WTC11 (cell line): ENCODE measurements at regions not wholly inside any gene's neighbourhood (a gene's known extent, or its start where the extent isn't known, plus 50 kb on each side); places are given as distances from the start of the nearest gene placed in this dataset.

Source experiments
- AFF4 ChIP-seq: sonication (generic); formaldehyde crosslinking; IDR thresholded peaks from 2 replicates; pipeline ENCODE4 v1.8.1; 2023; ENCODE audit warnings: mild to moderate bottlenecking, missing genetic modification reagents, borderline replicate concordance
- ESRRA ChIP-seq: sonication (generic); formaldehyde crosslinking; IDR thresholded peaks from 2 replicates; pipeline ENCODE4 v1.8.1; 2022; ENCODE audit warnings: mild to moderate bottlenecking, missing genetic modification reagents, borderline replicate concordance
- FOXJ3 ChIP-seq: sonication (generic); formaldehyde crosslinking; IDR thresholded peaks from 2 replicates; pipeline ENCODE4 v1.9.0; 2021; ENCODE audit warnings: missing genetic modification reagents, mild to moderate bottlenecking, borderline replicate concordance
- FOXP4 ChIP-seq: sonication (generic); formaldehyde crosslinking; IDR thresholded peaks from 2 replicates; pipeline ENCODE4 v1.8.0; 2022; ENCODE audit warnings: mild to moderate bottlenecking, missing genetic modification reagents
- HMGXB4 ChIP-seq: sonication (generic); formaldehyde crosslinking; IDR thresholded peaks from 2 replicates; pipeline ENCODE4 v1.8.1; 2023; ENCODE audit warnings: mild to moderate bottlenecking, moderate library complexity, missing genetic modification reagents
- PRRX2 ChIP-seq: fragments of 250-450 bp; sonication (Bioruptor Pico); IDR thresholded peaks from 2 replicates; pipeline ENCODE4 v1.8.0; 2021; ENCODE audit warnings: mild to moderate bottlenecking
- RORB ChIP-seq: fragments of 250-450 bp; sonication (Bioruptor Pico); IDR thresholded peaks from 2 replicates; pipeline ENCODE4 v1.9.0; 2021; ENCODE audit warnings: mild to moderate bottlenecking
- TEAD1 ChIP-seq: sonication (generic); formaldehyde crosslinking; IDR thresholded peaks from 2 replicates; pipeline ENCODE4 v1.8.0; 2022; ENCODE audit warnings: mild to moderate bottlenecking, missing genetic modification reagents
- USF2 ChIP-seq: sonication (generic); formaldehyde crosslinking; IDR thresholded peaks from 2 replicates; pipeline ENCODE4 v1.8.1; 2023; ENCODE audit warnings: mild to moderate bottlenecking, missing genetic modification reagents, moderate library complexity
- ZNF232 ChIP-seq: sonication (generic); formaldehyde crosslinking; IDR thresholded peaks from 2 replicates; pipeline ENCODE4 v1.8.0; 2022; ENCODE audit warnings: mild to moderate bottlenecking, missing genetic modification reagents
- TF ChIP-seq, protein P1 (sequence below): fragments of 200-600 bp; IDR thresholded peaks from 2 replicates; pipeline ENCODE4 v1.8.0; 2022; ENCODE audit warnings: antibody characterized with exemption
- TF ChIP-seq, protein P2 (sequence below): sonication (generic); formaldehyde crosslinking; IDR thresholded peaks from 2 replicates; pipeline ENCODE4 v1.8.0; 2023; ENCODE audit warnings: missing genetic modification reagents
- TF ChIP-seq, protein P3 (sequence below): sonication (generic); formaldehyde crosslinking; IDR thresholded peaks from 2 replicates; pipeline ENCODE4 v1.8.0; 2022; ENCODE audit warnings: mild to moderate bottlenecking, missing genetic modification reagents

GRCh38 chr13:111893071-111893606, 173.8 kb upstream of the SOX1 start:
- TF ChIP-seq, protein P1, sequence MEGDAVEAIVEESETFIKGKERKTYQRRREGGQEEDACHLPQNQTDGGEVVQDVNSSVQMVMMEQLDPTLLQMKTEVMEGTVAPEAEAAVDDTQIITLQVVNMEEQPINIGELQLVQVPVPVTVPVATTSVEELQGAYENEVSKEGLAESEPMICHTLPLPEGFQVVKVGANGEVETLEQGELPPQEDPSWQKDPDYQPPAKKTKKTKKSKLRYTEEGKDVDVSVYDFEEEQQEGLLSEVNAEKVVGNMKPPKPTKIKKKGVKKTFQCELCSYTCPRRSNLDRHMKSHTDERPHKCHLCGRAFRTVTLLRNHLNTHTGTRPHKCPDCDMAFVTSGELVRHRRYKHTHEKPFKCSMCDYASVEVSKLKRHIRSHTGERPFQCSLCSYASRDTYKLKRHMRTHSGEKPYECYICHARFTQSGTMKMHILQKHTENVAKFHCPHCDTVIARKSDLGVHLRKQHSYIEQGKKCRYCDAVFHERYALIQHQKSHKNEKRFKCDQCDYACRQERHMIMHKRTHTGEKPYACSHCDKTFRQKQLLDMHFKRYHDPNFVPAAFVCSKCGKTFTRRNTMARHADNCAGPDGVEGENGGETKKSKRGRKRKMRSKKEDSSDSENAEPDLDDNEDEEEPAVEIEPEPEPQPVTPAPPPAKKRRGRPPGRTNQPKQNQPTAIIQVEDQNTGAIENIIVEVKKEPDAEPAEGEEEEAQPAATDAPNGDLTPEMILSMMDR = no peak
- TF ChIP-seq PRRX2 = no peak
- TF ChIP-seq, protein P2, sequence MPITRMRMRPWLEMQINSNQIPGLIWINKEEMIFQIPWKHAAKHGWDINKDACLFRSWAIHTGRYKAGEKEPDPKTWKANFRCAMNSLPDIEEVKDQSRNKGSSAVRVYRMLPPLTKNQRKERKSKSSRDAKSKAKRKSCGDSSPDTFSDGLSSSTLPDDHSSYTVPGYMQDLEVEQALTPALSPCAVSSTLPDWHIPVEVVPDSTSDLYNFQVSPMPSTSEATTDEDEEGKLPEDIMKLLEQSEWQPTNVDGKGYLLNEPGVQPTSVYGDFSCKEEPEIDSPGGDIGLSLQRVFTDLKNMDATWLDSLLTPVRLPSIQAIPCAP (CRISPR knock-in tag) = no peak
- TF ChIP-seq, protein P3, sequence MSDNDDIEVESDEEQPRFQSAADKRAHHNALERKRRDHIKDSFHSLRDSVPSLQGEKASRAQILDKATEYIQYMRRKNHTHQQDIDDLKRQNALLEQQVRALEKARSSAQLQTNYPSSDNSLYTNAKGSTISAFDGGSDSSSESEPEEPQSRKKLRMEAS (CRISPR knock-in tag) = peak; percentile 93
- TF ChIP-seq HMGXB4 = no peak
- no peak for TF ChIP-seq ESRRA
- TF ChIP-seq RORB (CRISPR knock-in tag) = no peak
- peak; percentile 94 for TF ChIP-seq TEAD1
- peak; percentile 54 for TF ChIP-seq USF2 (CRISPR knock-in tag)
- TF ChIP-seq ZNF232 (CRISPR knock-in tag) = no peak
- no peak for TF ChIP-seq FOXJ3 (CRISPR knock-in tag)
- TF ChIP-seq AFF4 (CRISPR knock-in tag) = no peak
- no peak for TF ChIP-seq FOXP4 (CRISPR knock-in tag)
